ENCODE measurements at regions not wholly inside any gene's neighbourhood (a gene's known extent, or its start where the extent isn't known, plus 50 kb on each side); places are given as distances from the start of the nearest gene placed in this dataset.
A peak's percentile ranks its signal among the peaks of the same experiment; 100 is the strongest.

DNA sequence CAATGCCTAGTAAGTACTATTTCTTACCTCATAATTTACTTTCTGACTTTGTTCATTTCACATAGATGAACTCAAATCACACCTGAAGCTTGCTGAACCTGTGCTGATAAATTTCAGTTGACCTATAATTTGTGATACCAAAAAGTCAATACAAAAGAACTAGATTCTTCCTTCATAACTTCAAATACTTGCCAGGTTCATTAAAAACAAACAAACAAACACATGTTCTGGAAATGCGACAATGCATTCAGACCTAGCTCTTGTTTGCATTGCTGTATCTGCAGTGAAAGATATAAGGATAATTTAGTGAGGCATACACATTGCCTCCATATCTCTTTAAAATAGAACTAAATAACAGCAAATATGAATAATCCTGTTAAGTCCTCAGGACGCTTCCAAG lies 221.3 kb downstream of the GXYLT1 start:
- DNase-seq, result no peak

DNA sequence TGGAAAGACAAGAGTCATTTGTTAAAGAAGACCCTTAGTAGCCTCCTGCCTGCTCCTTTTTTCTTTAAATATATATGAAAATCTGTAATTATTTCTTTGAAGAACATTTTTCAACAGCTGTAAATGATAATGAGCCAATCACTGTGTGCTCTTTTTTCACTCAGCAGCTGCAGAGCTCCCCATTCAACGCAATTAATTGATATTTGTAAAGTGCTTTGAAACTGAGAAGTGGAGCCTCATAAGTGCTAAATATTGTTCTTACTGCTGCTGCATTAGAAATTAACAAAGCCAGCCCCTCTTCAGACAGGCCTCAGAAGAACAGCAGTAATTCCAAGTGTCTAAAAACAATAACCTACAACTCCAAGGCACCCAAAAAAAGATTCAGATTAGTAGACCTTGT lies 224.3 kb downstream of the GXYLT1 start:
- DNase-seq, result no peak

DNA sequence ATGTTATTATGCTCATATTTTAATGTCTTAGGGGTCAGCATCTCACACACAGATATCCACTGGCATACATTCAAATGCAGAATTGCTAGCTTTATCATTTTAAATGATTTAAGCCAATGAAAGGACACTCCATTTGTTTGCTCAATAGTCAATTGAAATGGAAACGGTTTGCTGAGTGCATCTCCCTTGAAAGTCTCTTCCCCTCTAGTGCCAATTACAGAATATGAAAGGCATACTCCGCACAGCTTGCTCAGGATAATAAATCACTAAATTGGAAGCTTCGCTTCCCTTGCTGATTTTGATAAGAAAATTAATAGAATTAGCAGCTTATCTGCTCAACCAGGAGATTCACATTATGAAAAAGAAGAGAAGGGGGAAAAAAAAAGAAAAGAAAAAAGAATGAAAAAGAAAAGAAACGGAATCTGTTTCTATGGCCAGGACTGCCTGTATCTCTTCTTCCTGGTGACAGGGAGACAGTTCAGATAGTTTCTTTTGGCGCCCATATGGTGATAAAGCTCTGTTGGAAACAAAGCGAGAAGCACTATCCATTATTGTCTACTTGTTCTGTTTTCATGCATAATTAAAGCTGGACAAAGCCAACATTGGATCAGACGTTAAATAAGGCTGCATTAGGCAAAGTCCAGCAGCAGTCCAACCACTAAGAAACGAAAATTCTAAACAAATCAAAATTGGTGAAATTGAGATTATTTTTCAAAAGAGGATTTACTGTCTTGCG lies 225.0 kb downstream of the GXYLT1 start:
- DNase-seq, result peak; percentile 11

GRCh38 chr12:41919048-41919447 lies 225.6 kb downstream of the GXYLT1 start:
- DNase-seq, result no peak

- no peak for DNase-seq
These were observed 226.7 kb downstream of the GXYLT1 start for GRCh38 chr12:41917938-41918341.

DNA sequence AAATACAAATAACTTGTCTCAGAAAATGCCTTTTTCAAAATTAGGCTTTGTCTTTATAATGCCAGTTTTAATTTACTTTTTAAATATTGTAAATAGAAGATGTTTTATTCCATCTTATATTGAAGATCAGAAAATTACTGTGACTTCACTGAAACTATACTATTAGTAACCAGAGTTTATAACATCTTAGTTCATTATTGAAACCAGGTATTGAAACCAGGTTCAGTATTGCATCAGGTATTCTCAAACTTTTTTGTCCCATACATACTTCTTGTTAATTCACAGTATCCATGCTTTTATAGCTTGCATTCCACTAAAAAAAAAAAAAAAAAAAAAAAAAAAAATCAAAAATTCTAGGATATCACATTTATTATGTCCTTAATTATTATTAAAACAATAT lies 227.5 kb downstream of the GXYLT1 start:
- no peak for DNase-seq

- no peak for DNase-seq
These were observed 233.9 kb downstream of the GXYLT1 start for GRCh38 chr12:41910578-41911320.

DNA sequence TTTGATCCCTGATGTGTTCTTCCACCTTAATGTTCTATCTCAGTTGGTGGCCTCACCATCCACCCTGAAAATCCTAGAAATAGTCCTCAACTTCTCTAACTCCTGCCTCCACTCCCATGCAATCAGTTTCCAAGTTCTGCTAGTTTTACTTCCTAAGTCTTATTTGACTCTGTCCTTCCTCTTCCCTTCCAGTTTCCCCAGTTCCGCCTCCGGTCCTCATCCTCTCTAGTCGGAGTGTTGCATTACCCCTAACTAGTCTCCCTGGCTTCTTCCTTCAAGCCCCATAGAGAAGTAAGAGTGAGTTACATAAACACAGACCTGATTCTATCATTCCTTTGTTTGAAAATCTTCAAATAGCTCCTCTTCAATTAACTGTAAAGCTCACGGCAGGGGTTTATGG lies 236.5 kb downstream of the GXYLT1 start:
- DNase-seq, result no peak

DNA sequence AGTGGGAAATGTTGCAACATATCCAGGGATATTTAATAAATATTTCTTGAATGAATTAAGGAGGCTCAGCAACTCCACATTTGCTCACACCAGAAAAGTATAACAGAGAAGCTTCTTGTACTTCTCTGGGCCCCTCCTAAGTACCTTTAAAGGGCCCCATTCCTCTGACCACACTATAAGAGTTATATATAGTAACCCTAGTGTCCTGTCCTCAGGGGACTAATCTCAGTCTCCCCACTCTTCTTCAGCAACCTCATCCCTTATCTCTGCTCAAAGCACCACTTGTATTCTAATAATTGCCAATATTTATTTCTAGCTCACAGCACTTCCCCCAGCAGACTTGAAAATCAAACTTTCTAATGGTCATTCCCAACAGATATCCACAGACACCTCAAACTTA lies 237.1 kb downstream of the GXYLT1 start:
- no peak for DNase-seq

- no peak for DNase-seq
These were observed 237.7 kb downstream of the GXYLT1 start for GRCh38 chr12:41907021-41907420.

GRCh38 chr12:41905759-41906297 lies 238.8 kb downstream of the GXYLT1 start:
- DNase-seq, result no peak

- DNase-seq, result no peak
These were observed 239.5 kb downstream of the GXYLT1 start for GRCh38 chr12:41905073-41905758.

DNA sequence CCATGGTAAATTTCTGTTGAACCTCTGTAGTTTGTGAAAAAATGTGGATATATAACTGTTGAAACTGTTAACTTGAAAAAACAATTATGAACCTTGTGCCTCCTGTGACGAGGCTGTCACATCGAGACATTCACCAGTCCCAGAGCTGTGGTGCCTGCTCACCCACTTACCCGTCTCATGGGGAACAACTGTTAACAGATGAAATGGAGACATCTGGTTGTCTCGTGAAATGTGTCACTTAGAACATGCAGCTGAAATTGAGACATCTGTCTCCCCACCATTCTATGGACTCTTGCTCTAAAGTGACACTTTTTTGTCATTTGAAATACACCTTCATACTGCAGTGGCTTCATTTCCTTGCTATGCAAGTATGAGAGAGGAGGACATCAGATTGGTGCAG lies 240.6 kb downstream of the GXYLT1 start:
- no peak for DNase-seq

DNA sequence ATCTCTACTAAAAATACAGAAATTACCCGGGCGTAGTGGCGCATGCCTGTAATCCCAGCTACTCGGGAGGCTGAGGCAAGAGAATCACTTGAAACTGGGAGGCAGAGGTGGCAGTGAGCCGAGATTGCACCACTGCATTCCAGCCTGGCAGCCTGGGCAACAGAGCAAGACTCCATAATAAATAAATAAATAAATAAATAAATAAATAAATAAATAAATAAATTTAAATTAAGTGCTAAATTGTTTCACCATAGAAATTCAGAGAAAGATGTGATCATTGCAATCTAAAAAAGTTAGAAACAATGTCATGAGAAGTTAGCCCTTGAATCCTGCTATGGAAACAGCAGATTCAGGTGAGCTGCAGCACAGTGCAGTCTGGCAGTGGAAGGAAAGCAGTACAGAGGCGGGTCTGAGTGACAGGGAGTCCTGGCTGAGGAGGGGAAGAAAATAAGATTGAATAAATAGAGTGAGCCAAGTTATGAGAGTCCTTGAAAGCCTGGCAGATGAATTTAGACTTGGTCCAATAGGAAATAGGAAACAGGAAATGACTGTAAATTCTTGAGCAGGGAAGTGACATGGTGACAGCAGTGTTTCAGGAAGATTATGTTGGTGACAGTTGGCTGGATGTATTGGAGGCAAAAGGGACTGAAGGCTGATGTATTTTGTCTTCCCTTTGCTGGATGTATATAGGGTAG lies 241.5 kb downstream of the GXYLT1 start:
- no peak for DNase-seq

DNA sequence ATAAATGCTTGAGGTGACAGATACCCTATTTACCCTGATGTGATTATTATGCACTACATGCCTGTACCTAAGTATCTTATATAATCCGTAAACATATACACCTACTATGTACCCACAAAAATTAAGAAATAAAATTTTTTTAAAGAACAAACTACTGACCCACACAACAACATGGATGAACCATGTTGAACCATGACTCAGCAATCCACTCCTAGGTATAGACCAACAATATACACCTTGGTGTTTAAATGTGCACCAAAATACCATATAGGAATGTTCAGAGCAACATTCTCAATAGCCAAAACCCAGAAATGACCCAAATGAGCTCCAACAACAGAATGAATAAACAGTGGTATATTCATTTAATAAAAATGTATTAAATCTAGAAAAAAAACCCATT lies 245.1 kb downstream of the GXYLT1 start:
- DNase-seq, result no peak

DNA sequence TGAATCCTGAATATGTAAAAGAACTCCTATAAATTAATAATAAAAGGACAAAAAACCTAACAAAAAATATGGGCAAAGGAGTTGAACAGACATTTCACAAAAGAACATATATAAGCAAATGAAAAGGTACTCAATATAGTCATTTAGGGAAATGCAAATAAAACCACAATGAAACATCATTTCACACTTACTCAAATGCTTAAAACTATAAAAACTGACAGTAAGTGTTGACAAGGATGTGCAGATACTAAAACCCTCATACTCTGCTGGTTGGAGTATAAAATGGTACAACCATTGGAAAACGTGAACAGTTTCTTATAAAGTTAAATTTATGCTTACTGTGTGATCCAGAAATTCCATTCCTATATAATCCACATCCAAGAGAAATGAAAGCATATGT lies 247.1 kb downstream of the GXYLT1 start:
- DNase-seq, result no peak

DNA sequence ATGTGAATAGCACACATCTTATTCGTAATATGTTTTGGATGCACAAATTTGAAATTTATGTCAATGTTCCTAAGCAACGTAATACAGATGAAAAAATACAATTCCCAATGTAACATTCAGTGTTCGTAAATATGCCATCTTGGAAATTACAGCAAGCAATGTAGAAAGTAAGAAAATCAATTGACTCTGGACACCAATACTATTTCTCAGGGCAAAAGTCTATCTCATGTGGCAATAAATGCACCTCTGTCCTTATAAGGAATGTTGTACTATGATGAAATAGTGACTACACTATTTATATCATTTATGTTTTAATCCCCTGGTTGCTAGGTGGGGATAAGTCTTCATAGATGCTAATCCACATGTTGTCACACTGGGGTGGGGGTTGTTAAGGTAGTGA lies 251.2 kb downstream of the GXYLT1 start:
- DNase-seq, result no peak

DNA sequence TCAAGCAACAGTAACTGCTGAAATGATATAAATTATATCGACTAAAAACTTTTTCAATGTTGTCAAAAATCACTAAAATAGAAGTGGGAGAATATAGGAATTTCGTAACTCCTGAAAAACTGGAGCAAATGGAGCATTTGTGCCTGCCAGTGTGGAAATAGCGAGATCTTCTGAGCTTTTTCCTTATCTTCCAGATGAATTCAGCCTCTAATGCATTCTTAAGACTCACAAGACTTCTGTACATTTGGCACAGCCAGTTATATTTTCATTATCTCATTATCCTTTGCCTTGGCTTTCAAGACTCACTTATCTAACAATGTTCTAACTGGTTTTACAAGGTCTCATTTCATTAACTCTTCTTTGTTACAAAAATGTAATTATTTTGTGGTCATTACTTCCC lies 252.4 kb downstream of the GXYLT1 start:
- DNase-seq, result no peak

GRCh38 chr12:41891226-41891625 lies 253.4 kb downstream of the GXYLT1 start:
- DNase-seq, result no peak

DNA sequence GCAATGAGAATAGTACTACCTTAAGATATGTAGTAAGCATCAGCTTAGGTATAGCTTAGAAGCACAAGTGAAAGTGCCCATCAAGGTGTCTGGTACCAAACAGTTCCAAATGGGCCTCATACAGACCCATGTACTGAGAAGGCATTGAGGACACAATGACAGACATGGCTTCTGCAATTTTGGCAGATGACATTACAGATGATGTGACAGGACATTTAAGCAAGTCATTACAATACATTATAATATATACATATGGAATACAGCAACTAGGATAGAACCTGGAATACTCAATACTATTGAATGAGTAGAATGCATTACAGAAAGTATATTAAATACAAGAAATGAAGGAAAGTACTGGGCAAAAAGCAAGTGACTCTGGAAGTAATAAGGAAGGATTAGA lies 256.4 kb downstream of the GXYLT1 start:
- no peak for DNase-seq

- DNase-seq, result no peak
These were observed 262.5 kb downstream of the GXYLT1 start for GRCh38 chr12:41881891-41882805.

DNA sequence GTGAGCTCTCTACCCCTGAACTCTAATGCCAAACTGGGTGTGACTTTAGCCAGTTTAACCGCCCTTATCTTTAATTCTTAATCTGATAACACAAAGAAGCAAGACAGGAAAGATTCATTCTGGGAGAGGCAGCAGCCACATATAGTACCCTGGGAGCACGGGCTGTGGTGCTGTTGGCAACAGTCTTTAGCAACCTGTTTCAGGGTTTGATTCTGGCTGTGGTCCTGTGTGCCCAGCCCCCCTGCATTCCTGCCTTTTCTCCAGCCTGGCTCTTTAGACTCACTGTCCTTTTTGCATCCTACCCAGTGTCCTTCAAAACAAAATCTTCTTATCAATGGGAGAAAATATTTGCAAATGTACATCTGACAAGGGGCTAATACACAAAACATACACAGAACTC lies 275.2 kb downstream of the GXYLT1 start:
- no peak for DNase-seq

Measured in NCI-H510A (cell line).